Epithelial cell of esophagus (primary cell): ENCODE measurements at regions not wholly inside any gene's neighbourhood (a gene's known extent, or its start where the extent isn't known, plus 50 kb on each side); places are given as distances from the start of the nearest gene placed in this dataset.

ENCODE experiments used
- DNase-seq: peaks from one replicate; pipeline ENCODE4 v3.0.0; 2010; ENCODE audit warnings: low read depth
- H3K4me3 ChIP-seq: 2 replicates; pipeline ENCODE4 v1.5.1; 2011; ENCODE audit warnings: mild to moderate bottlenecking, low read length, control low read depth
- CTCF ChIP-seq: IDR thresholded peaks from 2 replicates; pipeline ENCODE4 v1.5.1; 2011; ENCODE audit warnings: low read depth, mild to moderate bottlenecking, low read length, control low read depth, inconsistent platforms; ENCODE audit not compliant: insufficient read depth; ENCODE audit errors: missing control alignments

GRCh38 chr3:80549173-80549572 is 781.4 kb upstream of the ROBO1 start:
- no peak for TF ChIP-seq CTCF
- no peak for DNase-seq
- no peak overlapping the region for H3K4me3 ChIP-seq

- no peak overlapping the region for H3K4me3 ChIP-seq
- TF ChIP-seq CTCF, result no peak
- no peak for DNase-seq
Measured at GRCh38 chr3:80543154-80543553, 775.4 kb upstream of the ROBO1 start.

GRCh38 chr3:80542456-80542855 is 774.7 kb upstream of the ROBO1 start:
- no peak overlapping the region for H3K4me3 ChIP-seq
- DNase-seq, result no peak
- no peak for TF ChIP-seq CTCF

- no peak for DNase-seq
- no peak for TF ChIP-seq CTCF
- no peak overlapping the region for H3K4me3 ChIP-seq
Measured at GRCh38 chr3:80537680-80538079, 769.9 kb upstream of the ROBO1 start.

- TF ChIP-seq CTCF, result no peak
Measured at GRCh38 chr3:80535286-80535685, 767.5 kb upstream of the ROBO1 start.

GRCh38 chr3:80533553-80533952 is 765.8 kb upstream of the ROBO1 start:
- H3K4me3 ChIP-seq, result no peak overlapping the region
- peak; percentile 84 for DNase-seq
- no peak for TF ChIP-seq CTCF

More at GRCh38 chr3:80535286-80535685, 767.5 kb upstream of the ROBO1 start:
- H3K4me3 ChIP-seq, result no peak overlapping the region
- no peak for DNase-seq

- TF ChIP-seq CTCF, result peak; percentile 24
- no peak overlapping the region for H3K4me3 ChIP-seq
- peak; percentile 2 for DNase-seq
Measured at GRCh38 chr3:80526153-80526552, 758.4 kb upstream of the ROBO1 start.
